HUES6 (cell line): ENCODE measurements at regions not wholly inside any gene's neighbourhood (a gene's known extent, or its start where the extent isn't known, plus 50 kb on each side); places are given as distances from the start of the nearest gene placed in this dataset.

Experiments used
- H3K27ac ChIP-seq: 2 replicates; pipeline ENCODE4 v1.7.0; 2013; ENCODE audit warnings: low read depth, mild to moderate bottlenecking, low read length, inconsistent platforms
- H3K27me3 ChIP-seq: 2 replicates; pipeline ENCODE4 v1.6.1; 2013; ENCODE audit warnings: low read length; ENCODE audit not compliant: control insufficient read depth, insufficient read depth
- H3K36me3 ChIP-seq: 2 replicates; pipeline ENCODE4 v1.6.1; 2013; ENCODE audit warnings: low read length; ENCODE audit not compliant: control insufficient read depth, insufficient read depth
- H3K4me1 ChIP-seq: 2 replicates; pipeline ENCODE4 v1.6.1; 2013; ENCODE audit warnings: low read length; ENCODE audit not compliant: control insufficient read depth, insufficient read depth
- H3K4me3 ChIP-seq: 2 replicates; pipeline ENCODE4 v1.5.1; 2013; ENCODE audit warnings: low read depth, low read length
- H3K9ac ChIP-seq: one replicate; pipeline ENCODE4 v1.6.1; 2013; ENCODE audit warnings: mild to moderate bottlenecking, low read length
- H3K9me3 ChIP-seq: 2 replicates; pipeline ENCODE4 v1.6.1; 2013; ENCODE audit warnings: low read depth, low read length; ENCODE audit not compliant: control insufficient read depth, insufficient read depth

DNA sequence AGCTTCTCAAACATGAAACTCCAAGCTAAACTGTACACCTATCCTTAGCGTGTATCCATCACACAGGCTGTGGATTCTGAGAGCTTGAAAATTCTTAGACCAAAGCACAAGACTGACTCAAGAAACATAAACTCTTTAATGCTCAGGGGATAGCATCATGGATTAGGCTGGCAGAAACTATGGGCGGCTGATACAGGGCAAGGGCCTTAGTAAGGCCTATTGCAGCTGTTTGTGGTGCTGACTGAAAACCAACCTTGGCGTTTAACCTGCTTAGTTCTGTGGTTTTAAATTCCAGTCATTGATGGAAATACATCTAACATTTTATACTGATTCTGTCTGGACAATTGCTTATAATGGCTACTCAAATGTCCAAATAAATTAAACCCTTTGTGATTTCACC, 183.7 kb downstream of the TLR4 start:
- H3K9ac ChIP-seq: no peak overlapping the region
- H3K36me3 ChIP-seq: no peaks in the 10 kb centered on the region
- no peaks in the 10 kb centered on the region for H3K4me1 ChIP-seq
- H3K9me3 ChIP-seq: no peaks in the 10 kb centered on the region
- H3K27me3 ChIP-seq: no peaks in the 10 kb centered on the region
- H3K27ac ChIP-seq: no peak overlapping the region
- no peak overlapping the region for H3K4me3 ChIP-seq

GRCh38 chr9:117903453-117903852, 199.2 kb downstream of the TLR4 start:
- no peak overlapping the region for H3K4me3 ChIP-seq
- H3K9me3 ChIP-seq: no peaks in the 10 kb centered on the region
- H3K27ac ChIP-seq: no peak overlapping the region
- H3K27me3 ChIP-seq: no peaks in the 10 kb centered on the region
- no peak overlapping the region for H3K9ac ChIP-seq
- H3K36me3 ChIP-seq: no peaks in the 10 kb centered on the region
- H3K4me1 ChIP-seq: no peaks in the 10 kb centered on the region

DNA sequence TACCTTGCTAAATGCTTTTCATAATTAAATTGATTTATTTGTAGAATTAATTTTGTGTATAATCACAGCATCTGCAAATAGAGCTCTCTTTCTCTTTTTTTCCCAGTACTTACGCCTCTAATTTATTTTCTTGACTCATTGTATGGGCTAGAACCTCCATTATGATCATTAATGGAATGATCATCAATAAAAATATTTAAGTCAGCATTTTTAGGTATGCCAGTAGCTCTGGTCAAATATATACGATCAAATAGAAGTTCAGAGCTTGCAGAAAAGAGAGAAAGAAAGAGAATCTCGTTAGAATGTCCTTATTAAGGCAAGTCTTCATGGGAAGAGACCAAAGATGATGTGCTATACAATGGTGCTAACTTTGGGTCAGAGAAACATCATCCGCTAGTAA, 202.6 kb downstream of the TLR4 start:
- peaks cover 5% of the 10 kb centered on the region for H3K9me3 ChIP-seq
- no peaks in the 10 kb centered on the region for H3K4me1 ChIP-seq
- H3K27me3 ChIP-seq: no peaks in the 10 kb centered on the region
- no peak overlapping the region for H3K9ac ChIP-seq
- H3K27ac ChIP-seq: no peak overlapping the region
- no peak overlapping the region for H3K4me3 ChIP-seq
- H3K36me3 ChIP-seq: no peaks in the 10 kb centered on the region

DNA sequence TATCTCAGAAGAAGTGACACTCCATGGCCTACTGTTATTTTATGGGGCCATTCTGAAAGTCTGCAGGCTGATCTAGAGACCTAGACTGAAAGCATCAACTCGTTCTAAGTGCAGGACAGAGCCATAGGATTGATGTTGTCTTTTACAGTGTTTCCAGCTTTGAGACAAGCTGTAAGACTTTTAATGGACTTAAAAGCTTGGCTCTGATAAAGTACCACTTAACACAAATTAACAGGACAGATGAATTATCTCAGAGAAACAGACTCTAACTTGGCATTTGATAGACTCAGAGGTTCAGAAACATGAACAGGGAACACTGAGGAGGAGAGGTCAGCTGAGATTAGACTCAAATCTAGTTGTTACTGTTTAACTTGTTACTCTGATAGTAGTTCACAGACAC, 203.2 kb downstream of the TLR4 start:
- Histone ChIP-seq H3K4me1 (no peaks in the 10 kb centered on the region), H3K27me3 (no peaks in the 10 kb centered on the region), H3K4me3 (no peak overlapping the region), H3K9ac (no peak overlapping the region), H3K9me3 (peaks cover 7% of the 10 kb centered on the region), H3K27ac (no peak overlapping the region), H3K36me3 (no peaks in the 10 kb centered on the region)

DNA sequence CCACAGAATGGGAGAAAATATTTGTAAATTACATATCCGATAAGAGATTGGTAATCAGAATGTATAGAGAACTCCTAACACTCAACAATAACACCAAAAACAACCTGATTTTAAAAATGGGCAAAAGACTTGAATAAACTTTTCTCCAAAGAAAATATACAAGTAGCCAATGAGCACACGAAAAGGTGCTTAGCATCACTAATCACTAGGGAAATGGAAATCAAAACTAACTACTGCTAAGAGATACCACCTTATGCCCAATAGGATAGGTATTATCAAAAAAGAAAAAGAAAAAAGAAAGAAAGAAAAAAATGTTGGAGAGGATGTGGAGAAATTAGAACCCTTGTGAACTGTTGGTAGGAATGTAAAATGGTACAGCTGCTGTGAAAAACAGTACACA, 212.1 kb downstream of the TLR4 start:
- Histone ChIP-seq H3K27ac (no peak overlapping the region), H3K9me3 (peaks cover 4% of the 10 kb centered on the region), H3K4me1 (no peaks in the 10 kb centered on the region), H3K27me3 (no peaks in the 10 kb centered on the region), H3K36me3 (no peaks in the 10 kb centered on the region), H3K4me3 (no peak overlapping the region), H3K9ac (no peak overlapping the region)

DNA sequence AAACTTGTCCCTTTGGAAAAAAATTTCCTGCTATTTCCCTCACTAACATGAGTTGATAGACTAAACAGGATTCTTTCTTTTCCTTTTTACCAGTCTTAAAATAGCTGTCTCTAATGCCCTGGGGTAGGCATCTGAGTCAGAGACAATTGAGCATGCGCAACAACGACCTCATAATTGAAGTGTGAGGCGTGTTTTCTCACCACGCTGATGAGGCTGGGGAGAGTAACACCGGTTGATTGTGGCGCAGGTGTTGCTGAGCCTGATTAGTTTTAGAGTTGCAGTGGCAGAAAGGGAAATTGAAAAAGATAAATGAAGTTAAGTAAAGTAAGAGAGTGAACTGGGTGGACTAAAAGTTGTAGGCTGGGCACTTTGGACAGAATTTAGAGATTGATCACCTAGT, 213.7 kb downstream of the TLR4 start:
- Histone ChIP-seq H3K9ac (no peak overlapping the region), H3K27me3 (no peaks in the 10 kb centered on the region), H3K4me1 (no peaks in the 10 kb centered on the region)

DNA sequence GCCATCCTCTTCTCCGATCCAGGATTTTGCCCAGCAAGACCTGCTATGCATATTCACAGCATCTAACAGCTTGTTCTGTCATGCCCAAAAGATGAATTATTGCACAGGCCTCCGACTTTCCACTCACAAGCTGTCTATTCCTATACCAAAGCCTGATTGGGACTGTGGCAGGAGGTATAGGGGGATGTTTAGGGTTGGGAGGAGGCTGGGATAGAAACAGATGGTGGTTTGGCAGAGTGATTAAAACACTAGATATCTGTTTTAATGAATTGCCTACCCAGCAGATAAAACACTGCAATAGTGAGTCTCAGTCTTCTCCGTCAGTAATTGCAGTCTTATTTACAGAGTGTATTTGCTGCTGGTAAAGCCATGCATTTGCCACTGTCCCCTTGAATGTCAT, 215.3 kb downstream of the TLR4 start:
- Histone ChIP-seq H3K9ac (no peak overlapping the region), H3K27ac (no peak overlapping the region), H3K9me3 (no peaks in the 10 kb centered on the region), H3K4me3 (no peak overlapping the region), H3K36me3 (no peaks in the 10 kb centered on the region), H3K27me3 (no peaks in the 10 kb centered on the region), H3K4me1 (no peaks in the 10 kb centered on the region)

More for the DNA sequence above, 213.7 kb downstream of the TLR4 start:
- H3K9me3 ChIP-seq: no peaks in the 10 kb centered on the region
- no peak overlapping the region for H3K27ac ChIP-seq
- no peak overlapping the region for H3K4me3 ChIP-seq
- no peaks in the 10 kb centered on the region for H3K36me3 ChIP-seq

DNA sequence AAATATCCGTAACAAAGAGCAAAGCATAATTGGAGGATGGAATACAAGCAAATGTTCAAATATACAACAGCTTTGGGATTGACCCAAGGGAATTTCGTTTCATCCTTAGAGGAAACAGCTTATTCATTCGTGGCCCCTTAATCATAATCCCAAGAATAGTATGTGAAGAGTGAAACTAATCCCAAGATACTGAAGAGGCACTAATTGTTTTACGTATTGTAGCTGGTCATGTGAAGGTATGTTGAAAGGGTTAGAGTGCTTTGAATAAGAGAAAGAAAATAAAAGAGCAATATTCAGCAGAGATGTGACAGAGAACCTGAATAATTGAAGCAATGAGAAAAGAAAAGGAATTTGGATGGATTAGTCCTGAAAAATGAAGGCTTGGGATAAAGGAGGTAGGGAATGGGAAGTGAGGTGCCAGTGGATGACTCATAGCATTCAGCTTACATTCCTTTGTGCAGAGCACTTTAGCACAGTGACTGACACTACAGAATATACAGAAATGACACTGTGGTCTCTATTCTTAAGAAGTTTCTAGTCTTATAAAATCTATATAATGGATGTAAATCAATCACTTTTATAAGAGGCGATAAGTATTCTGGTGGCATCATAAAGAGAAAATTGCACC, 221.9 kb downstream of the TLR4 start:
- Histone ChIP-seq H3K4me3 (no peak overlapping the region), H3K9ac (no peak overlapping the region), H3K27me3 (no peaks in the 10 kb centered on the region), H3K9me3 (no peaks in the 10 kb centered on the region), H3K27ac (no peak overlapping the region), H3K4me1 (no peaks in the 10 kb centered on the region), H3K36me3 (no peaks in the 10 kb centered on the region)

DNA sequence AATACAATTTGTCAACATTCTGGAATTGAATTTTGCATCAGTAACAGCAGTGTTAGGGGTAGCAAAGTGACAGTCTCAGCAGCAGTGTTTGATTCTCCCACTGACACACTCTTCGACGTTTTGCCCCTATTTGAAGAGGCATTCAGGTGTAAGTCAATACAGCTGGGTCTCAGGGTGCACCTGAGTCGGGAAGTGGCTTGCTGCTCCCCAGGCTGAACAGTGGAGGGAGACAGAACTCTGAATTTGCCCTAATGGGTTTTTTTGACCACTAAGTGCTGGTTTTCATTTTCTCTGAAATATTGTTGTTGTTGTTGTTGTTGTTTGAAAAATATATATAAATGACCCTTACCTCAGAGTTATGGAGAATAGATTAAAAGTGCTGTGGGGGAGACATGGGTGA, 223.2 kb downstream of the TLR4 start:
- H3K9ac ChIP-seq: no peak overlapping the region
- no peaks in the 10 kb centered on the region for H3K4me1 ChIP-seq
- no peaks in the 10 kb centered on the region for H3K27me3 ChIP-seq
- no peak overlapping the region for H3K27ac ChIP-seq
- H3K36me3 ChIP-seq: no peaks in the 10 kb centered on the region
- H3K4me3 ChIP-seq: no peak overlapping the region
- no peaks in the 10 kb centered on the region for H3K9me3 ChIP-seq

GRCh38 chr9:117929868-117930267, 225.7 kb downstream of the TLR4 start:
- no peaks in the 10 kb centered on the region for H3K4me1 ChIP-seq
- H3K36me3 ChIP-seq: no peaks in the 10 kb centered on the region
- no peaks in the 10 kb centered on the region for H3K27me3 ChIP-seq
- H3K9me3 ChIP-seq: no peaks in the 10 kb centered on the region
- H3K9ac ChIP-seq: no peak overlapping the region
- no peak overlapping the region for H3K4me3 ChIP-seq
- H3K27ac ChIP-seq: no peak overlapping the region

- Histone ChIP-seq H3K9ac (no peak overlapping the region), H3K4me1 (no peaks in the 10 kb centered on the region), H3K4me3 (no peak overlapping the region), H3K27ac (no peak overlapping the region), H3K36me3 (no peaks in the 10 kb centered on the region), H3K27me3 (no peaks in the 10 kb centered on the region), H3K9me3 (no peaks in the 10 kb centered on the region)
These were observed 228.4 kb downstream of the TLR4 start for GRCh38 chr9:117932585-117932984.
